HG02981 (cell line): ENCODE measurements at regions not wholly inside any gene's neighbourhood (a gene's known extent, or its start where the extent isn't known, plus 50 kb on each side); places are given as distances from the start of the nearest gene placed in this dataset.
"Not testable (repeated sequence)": the region's sequence is repeated elsewhere in the genome, so short reads cannot be mapped to it uniquely, and the experiment has no call there.

Source experiments
- ATAC-seq: cut with Tn5 transposase; IDR thresholded peaks from one replicate; pipeline ENCODE4 v1.9.1; 2021; ENCODE audit warnings: mild to moderate bottlenecking, moderate library complexity; ENCODE audit not compliant: unreplicated experiment

GRCh38 chr11:24400059-24400665 lies 96.7 kb upstream of the LUZP2 start:
- ATAC-seq: no peak

GRCh38 chr11:24406389-24406788 lies 90.5 kb upstream of the LUZP2 start:
- ATAC-seq: no peak

GRCh38 chr11:24406980-24407379 lies 89.9 kb upstream of the LUZP2 start:
- ATAC-seq: no peak

- ATAC-seq: no peak
These were observed 89.1 kb upstream of the LUZP2 start for GRCh38 chr11:24407733-24408132.

- no peak for ATAC-seq
These were observed 88.7 kb upstream of the LUZP2 start for GRCh38 chr11:24408202-24408601.

GRCh38 chr11:24411791-24412190 lies 85.1 kb upstream of the LUZP2 start:
- no peak for ATAC-seq

GRCh38 chr11:24412722-24413121 lies 84.1 kb upstream of the LUZP2 start:
- ATAC-seq: no peak

- ATAC-seq: no peak
These were observed 83.5 kb upstream of the LUZP2 start for GRCh38 chr11:24413391-24413790.

GRCh38 chr11:24415955-24416636 lies 80.8 kb upstream of the LUZP2 start:
- ATAC-seq: not testable (repeated sequence)

- ATAC-seq: no peak
These were observed 75.1 kb upstream of the LUZP2 start for GRCh38 chr11:24421766-24422165.

GRCh38 chr11:24422376-24422775 lies 74.5 kb upstream of the LUZP2 start:
- ATAC-seq: no peak

- ATAC-seq: no peak
These were observed 59.7 kb upstream of the LUZP2 start for GRCh38 chr11:24437123-24437522.
